Mammary epithelial cell (primary cell): ENCODE measurements at regions not wholly inside any gene's neighbourhood (a gene's known extent, or its start where the extent isn't known, plus 50 kb on each side); places are given as distances from the start of the nearest gene placed in this dataset.

Experiments
- EZH2 ChIP-seq: IDR thresholded peaks from 2 replicates; pipeline ENCODE4 v1.6.1; 2012; ENCODE audit warnings: low read length, inconsistent platforms, borderline replicate concordance
- TF ChIP-seq, protein P1 (sequence below), 2 donors: IDR thresholded peaks in 1 of 2; conservative IDR thresholded peaks in 1 of 2; 2 replicates each; pipeline ENCODE4 v1.5.1; 2011 to 2012; ENCODE audit warnings: inconsistent platforms in 2 of 2, low read length in 2 of 2, mild to moderate bottlenecking in 2 of 2, control low read depth in 1 of 2, low read depth in 1 of 2; ENCODE audit not compliant: insufficient read depth in 1 of 2; ENCODE audit errors: extremely low read depth in 1 of 2

DNA sequence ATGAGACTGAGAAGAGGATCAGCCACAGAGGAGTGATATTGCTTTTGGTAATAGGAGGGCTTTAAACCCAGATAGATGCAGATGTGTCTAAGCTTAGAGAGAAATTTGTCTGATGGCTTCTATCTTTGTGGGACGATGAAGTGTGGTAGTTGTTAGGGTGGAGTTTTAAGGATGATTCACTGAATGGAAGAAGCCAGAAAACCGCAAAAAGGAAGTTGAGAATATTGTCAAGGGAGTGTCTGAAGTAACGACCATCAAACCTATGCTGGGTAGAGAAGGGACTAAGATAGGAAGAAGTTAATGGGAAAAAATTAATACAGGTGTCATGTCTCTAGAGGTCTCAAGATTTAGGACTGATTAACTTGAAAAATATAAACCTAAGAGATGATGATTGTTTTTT is 195.6 kb upstream of the MC4R start:
- TF ChIP-seq, protein P1, sequence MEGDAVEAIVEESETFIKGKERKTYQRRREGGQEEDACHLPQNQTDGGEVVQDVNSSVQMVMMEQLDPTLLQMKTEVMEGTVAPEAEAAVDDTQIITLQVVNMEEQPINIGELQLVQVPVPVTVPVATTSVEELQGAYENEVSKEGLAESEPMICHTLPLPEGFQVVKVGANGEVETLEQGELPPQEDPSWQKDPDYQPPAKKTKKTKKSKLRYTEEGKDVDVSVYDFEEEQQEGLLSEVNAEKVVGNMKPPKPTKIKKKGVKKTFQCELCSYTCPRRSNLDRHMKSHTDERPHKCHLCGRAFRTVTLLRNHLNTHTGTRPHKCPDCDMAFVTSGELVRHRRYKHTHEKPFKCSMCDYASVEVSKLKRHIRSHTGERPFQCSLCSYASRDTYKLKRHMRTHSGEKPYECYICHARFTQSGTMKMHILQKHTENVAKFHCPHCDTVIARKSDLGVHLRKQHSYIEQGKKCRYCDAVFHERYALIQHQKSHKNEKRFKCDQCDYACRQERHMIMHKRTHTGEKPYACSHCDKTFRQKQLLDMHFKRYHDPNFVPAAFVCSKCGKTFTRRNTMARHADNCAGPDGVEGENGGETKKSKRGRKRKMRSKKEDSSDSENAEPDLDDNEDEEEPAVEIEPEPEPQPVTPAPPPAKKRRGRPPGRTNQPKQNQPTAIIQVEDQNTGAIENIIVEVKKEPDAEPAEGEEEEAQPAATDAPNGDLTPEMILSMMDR (conservative IDR thresholded peaks at IDR 0.05 in 1 of 2, IDR thresholded peaks at IDR 0.05 in 1 of 2; ENCODE audit: extremely low read depth in 1 of 2, insufficient read depth in 1 of 2, low read depth in 1 of 2, low read length in 2 of 2), result no peak
- TF ChIP-seq EZH2, result no peak
